Osteoblast (primary cell): ENCODE measurements at regions not wholly inside any gene's neighbourhood (a gene's known extent, or its start where the extent isn't known, plus 50 kb on each side); places are given as distances from the start of the nearest gene placed in this dataset.

Experiments
- DNase-seq: peaks from one replicate; pipeline ENCODE4 v3.0.0; 2011; ENCODE audit warnings: low spot score, mixed read lengths; ENCODE audit not compliant: insufficient read length; ENCODE audit errors: missing footprints
- H2AFZ ChIP-seq: 2 replicates; pipeline ENCODE4 v1.6.0; 2011; ENCODE audit warnings: mild to moderate bottlenecking, low read length
- H3K27ac ChIP-seq: 2 replicates; pipeline ENCODE4 v1.5.1; 2011; ENCODE audit warnings: mild to moderate bottlenecking, low read depth, low read length, moderate library complexity
- H3K27me3 ChIP-seq: 2 replicates; pipeline ENCODE4 v1.6.0; 2012; ENCODE audit warnings: mild to moderate bottlenecking, control low read depth, inconsistent platforms, low read length, moderate library complexity; ENCODE audit not compliant: insufficient read depth
- H3K36me3 ChIP-seq: 2 replicates; pipeline ENCODE4 v1.5.1; 2011; ENCODE audit warnings: mild to moderate bottlenecking, low read length, control low read depth, moderate library complexity; ENCODE audit not compliant: insufficient read depth
- H3K4me1 ChIP-seq: 2 replicates; pipeline ENCODE4 v1.5.1; 2011; ENCODE audit warnings: mild to moderate bottlenecking, low read length, control low read depth, moderate library complexity; ENCODE audit not compliant: insufficient read depth
- H3K4me2 ChIP-seq: 2 replicates; pipeline ENCODE4 v1.6.0; 2011; ENCODE audit warnings: mild to moderate bottlenecking, low read length; ENCODE audit not compliant: insufficient read depth
- H3K4me3 ChIP-seq: fragments of 200-600 bp; sonication (generic); 3 replicates; pipeline ENCODE4 v1.5.1; 2012; ENCODE audit warnings: mild to moderate bottlenecking, low read length, inconsistent platforms; ENCODE audit not compliant: insufficient read depth
- H3K79me2 ChIP-seq: 2 replicates; pipeline ENCODE4 v1.6.0; 2012; ENCODE audit warnings: mild to moderate bottlenecking, low read length, control low read depth, inconsistent platforms; ENCODE audit not compliant: insufficient read depth
- H3K9me3 ChIP-seq: 2 replicates; pipeline ENCODE4 v1.5.1; 2011; ENCODE audit warnings: low read depth, low read length, control low read depth
- H4K20me1 ChIP-seq: 2 replicates; pipeline ENCODE4 v1.6.0; 2012; ENCODE audit warnings: mild to moderate bottlenecking, low read length, control low read depth; ENCODE audit not compliant: insufficient read depth
- CTCF ChIP-seq: IDR thresholded peaks from 2 replicates; pipeline ENCODE4 v1.5.1; 2011; ENCODE audit warnings: mild to moderate bottlenecking, low read depth, low read length, moderate library complexity; ENCODE audit errors: extremely low read depth

GRCh38 chr15:96123630-96124187 is 206.8 kb upstream of the NR2F2 start:
- H3K36me3 ChIP-seq = no peaks in the 10 kb centered on the region
- peaks cover 7% of the 10 kb centered on the region for H3K4me1 ChIP-seq
- H3K9me3 ChIP-seq = no peaks in the 10 kb centered on the region
- no peak overlapping the region for H3K27ac ChIP-seq
- H3K4me2 ChIP-seq = no peak overlapping the region
- no peaks in the 10 kb centered on the region for H3K27me3 ChIP-seq
- H4K20me1 ChIP-seq = no peaks in the 10 kb centered on the region
- TF ChIP-seq CTCF = no peak
- H3K4me3 ChIP-seq = no peak overlapping the region
- no peaks in the 10 kb centered on the region for H3K79me2 ChIP-seq
- no peak overlapping the region for H2AFZ ChIP-seq
- DNase-seq = no peak

- TF ChIP-seq CTCF = no peak
- H2AFZ ChIP-seq = no peak overlapping the region
- no peaks in the 10 kb centered on the region for H3K27me3 ChIP-seq
- H3K4me1 ChIP-seq = peaks cover 7% of the 10 kb centered on the region
- DNase-seq = no peak
- no peaks in the 10 kb centered on the region for H3K79me2 ChIP-seq
- H3K27ac ChIP-seq = no peak overlapping the region
- H3K4me3 ChIP-seq = no peak overlapping the region
- H3K4me2 ChIP-seq = no peak overlapping the region
- no peaks in the 10 kb centered on the region for H3K9me3 ChIP-seq
- no peaks in the 10 kb centered on the region for H4K20me1 ChIP-seq
- no peaks in the 10 kb centered on the region for H3K36me3 ChIP-seq
Measured at GRCh38 chr15:96124436-96124835, 206.1 kb upstream of the NR2F2 start.

- Histone ChIP-seq H3K4me3 (no peak overlapping the region), H3K4me2 (no peak overlapping the region), H3K27ac (no peak overlapping the region), H3K9me3 (no peaks in the 10 kb centered on the region), H3K36me3 (no peaks in the 10 kb centered on the region), H3K79me2 (no peaks in the 10 kb centered on the region), H4K20me1 (no peaks in the 10 kb centered on the region), H3K27me3 (no peaks in the 10 kb centered on the region), H3K4me1 (peaks cover 7% of the 10 kb centered on the region), H2AFZ (no peak overlapping the region)
- TF ChIP-seq CTCF = no peak
- DNase-seq = no peak
Measured at GRCh38 chr15:96125721-96126415, 204.6 kb upstream of the NR2F2 start.

GRCh38 chr15:96126859-96127258 is 203.6 kb upstream of the NR2F2 start:
- Histone ChIP-seq H3K4me3 (no peak overlapping the region), H3K9me3 (no peaks in the 10 kb centered on the region), H3K36me3 (no peaks in the 10 kb centered on the region), H3K4me2 (no peak overlapping the region), H4K20me1 (no peaks in the 10 kb centered on the region), H2AFZ (no peak overlapping the region), H3K27ac (no peak overlapping the region), H3K27me3 (no peaks in the 10 kb centered on the region), H3K79me2 (no peaks in the 10 kb centered on the region), H3K4me1 (peaks cover 4% of the 10 kb centered on the region)
- TF ChIP-seq CTCF = no peak
- DNase-seq = no peak
